ENCODE measurements at regions not wholly inside any gene's neighbourhood (a gene's known extent, or its start where the extent isn't known, plus 50 kb on each side); places are given as distances from the start of the nearest gene placed in this dataset.
"Not testable (repeated sequence)": the region's sequence is repeated elsewhere in the genome, so short reads cannot be mapped to it uniquely, and the experiment has no call there.

- no peak for DNase-seq
Measured at GRCh38 chr3:87101861-87102625, 111.1 kb upstream of the VGLL3 start.

- not testable (repeated sequence) for DNase-seq
Measured at GRCh38 chr3:87097733-87098132, 106.8 kb upstream of the VGLL3 start.

- DNase-seq: peak; percentile 78
Measured at GRCh38 chr3:87090631-87091030, 99.7 kb upstream of the VGLL3 start.

- peak; percentile 85 for DNase-seq
Measured at GRCh38 chr3:87088993-87089841, 98.3 kb upstream of the VGLL3 start.

- DNase-seq: peak; percentile 22
Measured at GRCh38 chr3:87088430-87088992, 97.6 kb upstream of the VGLL3 start.

- DNase-seq: no peak
Measured at GRCh38 chr3:87084868-87085267, 93.9 kb upstream of the VGLL3 start.

GRCh38 chr3:87082796-87083440, 92.0 kb upstream of the VGLL3 start:
- DNase-seq: peak; percentile 82

- DNase-seq: no peak
Measured at GRCh38 chr3:87077355-87077754, 86.4 kb upstream of the VGLL3 start.

GRCh38 chr3:87076946-87077345, 86.0 kb upstream of the VGLL3 start:
- DNase-seq: no peak

- no peak for DNase-seq
Measured at GRCh38 chr3:87073496-87074145, 82.7 kb upstream of the VGLL3 start.

- DNase-seq: no peak
Measured at GRCh38 chr3:87072446-87072845, 81.5 kb upstream of the VGLL3 start.

GRCh38 chr3:87069971-87070370, 79.0 kb upstream of the VGLL3 start:
- DNase-seq: no peak

GRCh38 chr3:87069021-87069420, 78.1 kb upstream of the VGLL3 start:
- DNase-seq: no peak

- DNase-seq: no peak
Measured at GRCh38 chr3:87062685-87063084, 71.7 kb upstream of the VGLL3 start.

GRCh38 chr3:87057474-87057873, 66.5 kb upstream of the VGLL3 start:
- DNase-seq: no peak

- DNase-seq: no peak
Measured at GRCh38 chr3:87053553-87053952, 62.6 kb upstream of the VGLL3 start.

- no peak for DNase-seq
Measured at GRCh38 chr3:87052499-87053260, 61.7 kb upstream of the VGLL3 start.

- DNase-seq: no peak
Measured at GRCh38 chr3:87047852-87048251, 56.9 kb upstream of the VGLL3 start.

- DNase-seq: no peak
Measured at GRCh38 chr3:87046241-87046640, 55.3 kb upstream of the VGLL3 start.

GRCh38 chr3:87045473-87045872, 54.5 kb upstream of the VGLL3 start:
- DNase-seq: no peak

GRCh38 chr3:87044846-87045245, 53.9 kb upstream of the VGLL3 start:
- DNase-seq: no peak

- no peak for DNase-seq
Measured at GRCh38 chr3:87044409-87044808, 53.5 kb upstream of the VGLL3 start.

All from hematopoietic multipotent progenitor cell treated with erythropoietin and hydrocortisone succinate and interleukin-3 and kit ligand, for 6 days (in vitro differentiated cells).